Sigmoid colon (tissue), 6 donors: ENCODE measurements at regions not wholly inside any gene's neighbourhood (a gene's known extent, or its start where the extent isn't known, plus 50 kb on each side); places are given as distances from the start of the nearest gene placed in this dataset.

Experiments used
- DNase-seq: peaks from one replicate; pipeline ENCODE4 v3.0.0-alpha.2; 2019
- H3K27ac ChIP-seq, 4 donors: fragments of 200-600 bp; sonication (generic); one replicate each; pipeline ENCODE4 v1.5.1; 2016 to 2019; ENCODE audit warnings: mild to moderate bottlenecking in 1 of 4
- H3K27me3 ChIP-seq, 3 donors: fragments of 200-600 bp; sonication (generic); one replicate each; pipeline ENCODE4 v1.5.1; 2019; ENCODE audit warnings: mild to moderate bottlenecking in 1 of 3
- H3K36me3 ChIP-seq, 4 donors: fragments of 200-600 bp; sonication (generic); one replicate each; pipeline ENCODE4 v1.5.1; 2016 to 2019
- H3K4me1 ChIP-seq, 4 donors: fragments of 200-600 bp; sonication (generic); one replicate each; pipeline ENCODE4 v1.5.1; 2017 to 2019
- H3K4me3 ChIP-seq, 4 donors: fragments of 200-600 bp; sonication (generic); one replicate each; pipeline ENCODE4 v1.5.1; 2017 to 2019; ENCODE audit warnings: mild to moderate bottlenecking in 2 of 4, moderate library complexity in 1 of 4
- H3K9me3 ChIP-seq, 4 donors: fragments of 200-600 bp in 3 of 4; sonication (generic) in 3 of 4; one replicate each; pipeline versions ENCODE4 v1.5.1 to v1.6.1; 2013 to 2019
- CTCF ChIP-seq, 4 experiments: fragments of 450-650 bp in 3 of 4; fragments of 200-600 bp in 1 of 4; IDR thresholded peaks; one replicate each; pipeline ENCODE4 v1.5.1; 2016 to 2019; ENCODE audit warnings: antibody characterized with exemption in 4 of 4, mild to moderate bottlenecking in 3 of 4, moderate library complexity in 2 of 4
- EP300 ChIP-seq, 4 donors: sonication (generic); formaldehyde crosslinking; IDR thresholded peaks; one replicate each; pipeline ENCODE4 v1.6.1; 2017; ENCODE audit warnings: antibody characterized with exemption in 4 of 4
- POLR2A ChIP-seq, 2 donors: fragments of 450-650 bp; IDR thresholded peaks; one replicate each; pipeline ENCODE4 v1.6.1; 2016; ENCODE audit warnings: antibody characterized with exemption in 2 of 2, mild to moderate bottlenecking in 2 of 2, moderate library complexity in 2 of 2
- POLR2AphosphoS5 ChIP-seq, 4 donors: sonication (generic); formaldehyde crosslinking; IDR thresholded peaks; one replicate each; pipeline ENCODE4 v1.6.1; 2017; ENCODE audit warnings: antibody characterized with exemption in 4 of 4
- WGBS, 2 donors: extraction: QIAGEN DNeasy Blood & Tissue Kit; methylation state at CpG; one replicate each; pipeline ENCODE4 v1.1.7; 2013; 5-methylcytosine and 5-hydroxymethylcytosine counted together
- intact Hi-C: fragments of 100-400 bp; cut with DNase I; formaldehyde crosslinking; loops from one replicate; pipeline ENCODE4 v1.15.1; 2023
- donor health status: healthy with polysubstance abuse.
- donor health status: healthy.

- WGBS, 2 donors: 96 to 98% methylated on average over 2 of the region's 2 CpGs
- no peaks in the 10 kb centered on the region for H3K36me3 ChIP-seq
- no peaks in the 10 kb centered on the region for H3K9me3 ChIP-seq
- H3K27me3 ChIP-seq: no peaks in the 10 kb centered on the region
- DNase-seq: no peak
- H3K4me3 ChIP-seq: no peak overlapping the region
- TF ChIP-seq CTCF (IDR thresholded peaks at IDR 0.05) (no peak), POLR2AphosphoS5 (IDR thresholded peaks at IDR 0.05) (no peak), POLR2A (IDR thresholded peaks at IDR 0.05) (no peak), EP300 (IDR thresholded peaks at IDR 0.05) (no peak)
- intact Hi-C loops: no loop called here
- no peak overlapping the region for H3K27ac ChIP-seq
- H3K4me1 ChIP-seq: peaks cover 0 to 8% (median 3%) of the 10 kb centered on the region in 4 donors
Observed at GRCh38 chr5:35415309-35415708, 185.0 kb upstream of the PRLR start.

- DNase-seq: no peak
- Histone ChIP-seq H3K4me1 (no peaks in the 10 kb centered on the region), H3K4me3 (no peak overlapping the region), H3K27ac (no peak overlapping the region), H3K36me3 (no peaks in the 10 kb centered on the region), H3K9me3 (no peaks in the 10 kb centered on the region), H3K27me3 (no peaks in the 10 kb centered on the region)
- WGBS, 2 donors: 77 to 82% methylated on average over 1 of the region's 1 CpG
- TF ChIP-seq POLR2AphosphoS5 (IDR thresholded peaks at IDR 0.05) (no peak), POLR2A (IDR thresholded peaks at IDR 0.05) (no peak), EP300 (IDR thresholded peaks at IDR 0.05) (no peak), CTCF (IDR thresholded peaks at IDR 0.05) (no peak)
- intact Hi-C loops: no loop called here
Observed at GRCh38 chr5:35409361-35409760, 179.1 kb upstream of the PRLR start.

GRCh38 chr5:35408146-35408545 lies 177.9 kb upstream of the PRLR start:
- DNase-seq: no peak
- intact Hi-C loops: no loop called here
- TF ChIP-seq POLR2A (IDR thresholded peaks at IDR 0.05) (no peak), CTCF (IDR thresholded peaks at IDR 0.05) (no peak), POLR2AphosphoS5 (IDR thresholded peaks at IDR 0.05) (no peak), EP300 (IDR thresholded peaks at IDR 0.05) (no peak)
- H3K4me1 ChIP-seq: no peaks in the 10 kb centered on the region
- no peaks in the 10 kb centered on the region for H3K36me3 ChIP-seq
- no peaks in the 10 kb centered on the region for H3K9me3 ChIP-seq
- WGBS, 2 donors: 74 to 76% methylated on average over 2 of the region's 2 CpGs
- no peak overlapping the region for H3K27ac ChIP-seq
- H3K4me3 ChIP-seq: no peak overlapping the region
- no peaks in the 10 kb centered on the region for H3K27me3 ChIP-seq

- no peak for DNase-seq
- H3K36me3 ChIP-seq: no peaks in the 10 kb centered on the region
- no peak overlapping the region for H3K27ac ChIP-seq
- TF ChIP-seq EP300 (IDR thresholded peaks at IDR 0.05): no peak
- no peak for TF ChIP-seq CTCF (IDR thresholded peaks at IDR 0.05)
- no peak for TF ChIP-seq POLR2A (IDR thresholded peaks at IDR 0.05)
- TF ChIP-seq POLR2AphosphoS5 (IDR thresholded peaks at IDR 0.05): no peak
- no peaks in the 10 kb centered on the region for H3K4me1 ChIP-seq
- H3K4me3 ChIP-seq: no peak overlapping the region
- intact Hi-C loops: no loop called here
- no peaks in the 10 kb centered on the region for H3K27me3 ChIP-seq
- no peaks in the 10 kb centered on the region for H3K9me3 ChIP-seq
Observed at GRCh38 chr5:35407697-35408096, 177.4 kb upstream of the PRLR start.

- WGBS, 2 donors: 96% methylated on average over 15 of the region's 15 CpGs
- no peak overlapping the region for H3K27ac ChIP-seq
Observed at GRCh38 chr5:35405938-35406337, 175.7 kb upstream of the PRLR start.

More at GRCh38 chr5:35405938-35406337, 175.7 kb upstream of the PRLR start:
- H3K4me1 ChIP-seq: no peaks in the 10 kb centered on the region
- intact Hi-C loops: no loop called here
- no peak overlapping the region for H3K4me3 ChIP-seq
- DNase-seq: no peak
- H3K27me3 ChIP-seq: no peaks in the 10 kb centered on the region
- no peak for TF ChIP-seq POLR2AphosphoS5 (IDR thresholded peaks at IDR 0.05)
- no peaks in the 10 kb centered on the region for H3K36me3 ChIP-seq
- no peaks in the 10 kb centered on the region for H3K9me3 ChIP-seq
